ENCODE measurements at regions not wholly inside any gene's neighbourhood (a gene's known extent, or its start where the extent isn't known, plus 50 kb on each side); places are given as distances from the start of the nearest gene placed in this dataset.

DNA sequence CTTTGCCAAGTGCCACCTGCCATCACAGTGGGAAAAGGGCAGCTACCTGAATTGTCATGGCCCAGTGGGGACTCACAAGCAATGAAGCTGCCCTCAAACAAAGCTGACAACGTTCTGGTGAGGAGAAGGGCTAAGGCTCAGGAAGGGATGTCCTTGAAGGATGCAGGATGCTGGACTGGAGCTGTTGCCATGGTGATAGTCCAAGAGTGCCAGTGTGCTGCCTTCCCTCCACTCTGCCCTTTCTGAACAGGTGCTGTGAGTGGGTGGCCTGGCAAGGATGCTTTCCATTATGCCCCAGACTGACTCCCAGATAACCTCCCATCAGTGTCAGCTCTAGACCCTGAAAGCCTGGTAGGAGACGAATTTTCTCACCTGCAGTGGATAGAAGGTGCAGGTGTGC lies 137.8 kb upstream of the GYPC start:
- no peak for DNase-seq

DNA sequence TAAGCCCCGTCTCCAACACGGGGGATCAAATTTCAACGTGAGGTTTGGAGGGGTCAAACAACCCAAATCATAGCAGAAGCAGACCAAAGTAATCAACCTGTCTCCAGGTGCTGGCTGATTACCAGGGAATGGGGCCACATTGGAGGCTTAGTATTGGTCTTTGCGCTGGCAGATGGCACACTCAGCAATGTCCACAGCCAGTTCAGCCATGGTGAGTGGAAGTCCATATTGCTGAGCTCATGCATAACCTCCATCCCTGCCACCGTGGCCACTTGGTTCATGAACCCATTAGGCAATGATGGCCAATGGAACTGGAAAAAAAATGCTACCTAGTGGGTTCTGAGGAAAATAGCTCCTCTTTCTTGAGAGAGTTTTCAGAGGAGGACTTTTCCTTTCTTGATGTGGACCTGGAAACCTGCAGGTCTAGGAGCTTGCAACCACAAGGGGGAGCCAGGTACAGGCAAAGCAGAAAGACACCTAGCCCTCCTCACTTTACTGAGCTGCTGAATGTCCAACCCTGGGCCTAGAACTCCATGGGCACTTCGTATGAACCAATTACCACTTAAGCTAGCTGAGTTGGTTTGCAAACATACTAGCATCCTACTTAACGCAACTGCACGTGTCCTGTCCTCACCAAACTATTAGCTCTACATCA lies 128.0 kb upstream of the GYPC start:
- peak; percentile 66 for DNase-seq

DNA sequence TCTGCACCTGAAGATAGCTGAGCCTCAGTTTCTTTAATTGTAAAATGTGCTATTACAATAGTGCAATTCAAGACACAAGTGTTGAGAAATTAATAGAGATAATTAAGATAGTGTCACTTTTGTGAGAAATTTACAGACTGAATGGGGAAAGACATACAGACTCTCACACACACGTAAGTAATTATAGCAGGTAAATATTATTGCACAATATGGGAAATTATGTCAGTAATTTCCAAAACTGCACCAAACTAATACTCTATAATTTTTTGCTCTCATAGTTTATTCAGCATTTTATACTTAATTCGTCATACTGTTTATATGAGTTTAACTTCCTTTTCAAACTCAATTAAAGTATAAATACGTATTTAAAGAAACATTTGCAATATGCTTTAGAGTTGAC lies 124.9 kb upstream of the GYPC start:
- DNase-seq = no peak

DNA sequence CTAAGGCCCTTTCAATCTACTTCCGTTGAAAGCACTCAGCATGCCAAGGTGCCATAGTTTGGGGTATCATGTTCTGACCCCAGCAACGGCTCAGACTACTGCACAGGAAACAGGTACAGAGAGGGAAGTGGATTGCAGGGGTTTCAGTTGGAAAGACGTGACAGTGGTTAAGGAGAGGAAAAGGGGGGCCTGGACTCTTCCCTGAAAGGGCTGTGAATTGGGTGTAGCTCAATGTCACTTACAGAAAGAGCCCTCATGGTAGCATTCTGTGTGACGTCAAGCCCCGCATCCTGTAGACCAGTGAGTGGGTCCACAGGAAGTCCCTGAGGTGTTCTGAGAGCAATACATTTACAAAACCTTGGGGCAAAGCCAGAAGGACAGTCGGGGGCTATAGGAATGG lies 121.5 kb upstream of the GYPC start:
- DNase-seq = no peak

DNA sequence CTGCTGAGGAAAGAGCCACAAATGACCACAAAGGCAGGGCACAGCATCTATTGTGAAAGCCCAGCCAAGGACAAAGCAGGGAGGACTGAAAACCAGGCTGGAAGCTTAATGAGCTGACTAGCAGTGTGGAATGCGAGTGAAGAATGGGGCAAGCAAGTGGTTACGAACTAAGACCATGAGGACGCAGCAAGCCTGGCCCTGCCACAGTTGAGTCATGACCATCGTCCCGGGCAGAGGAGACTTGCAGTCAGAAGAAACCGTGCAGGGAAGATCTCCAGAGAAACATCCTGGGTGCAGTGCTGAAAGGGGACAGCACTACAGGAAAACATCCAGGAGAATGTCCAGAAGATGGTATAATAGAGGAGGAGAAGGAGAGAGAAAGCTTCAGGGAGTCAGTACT lies 120.5 kb upstream of the GYPC start:
- no peak for DNase-seq

DNA sequence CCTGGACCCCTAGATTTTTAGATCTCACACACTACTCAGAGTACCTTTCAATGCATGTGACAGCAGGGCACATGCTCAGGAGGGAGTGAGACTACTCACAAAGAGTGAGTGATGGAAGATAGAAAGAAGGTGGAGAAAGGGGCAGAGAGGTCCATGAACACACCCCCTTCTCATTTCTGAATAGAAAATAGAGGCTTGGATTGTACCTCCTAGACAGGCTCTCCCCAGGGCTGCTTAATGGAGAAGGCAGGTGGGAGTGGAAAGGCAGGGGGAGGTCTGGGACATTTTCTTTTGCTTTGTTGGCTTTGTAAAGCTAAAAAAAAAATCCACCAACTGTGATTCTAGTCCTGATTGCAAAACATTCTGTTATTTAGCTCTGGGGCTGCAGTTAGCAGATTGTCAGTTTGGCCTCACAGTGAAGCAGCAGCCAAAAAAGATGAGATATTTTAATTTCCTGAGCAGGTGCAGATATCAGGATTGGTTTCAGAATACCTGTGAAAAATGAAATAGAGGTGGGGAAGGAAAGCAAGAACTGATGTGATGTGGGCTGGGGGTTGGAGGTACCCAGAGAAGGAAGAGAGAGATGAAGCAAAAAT lies 119.3 kb upstream of the GYPC start:
- DNase-seq = no peak

DNA sequence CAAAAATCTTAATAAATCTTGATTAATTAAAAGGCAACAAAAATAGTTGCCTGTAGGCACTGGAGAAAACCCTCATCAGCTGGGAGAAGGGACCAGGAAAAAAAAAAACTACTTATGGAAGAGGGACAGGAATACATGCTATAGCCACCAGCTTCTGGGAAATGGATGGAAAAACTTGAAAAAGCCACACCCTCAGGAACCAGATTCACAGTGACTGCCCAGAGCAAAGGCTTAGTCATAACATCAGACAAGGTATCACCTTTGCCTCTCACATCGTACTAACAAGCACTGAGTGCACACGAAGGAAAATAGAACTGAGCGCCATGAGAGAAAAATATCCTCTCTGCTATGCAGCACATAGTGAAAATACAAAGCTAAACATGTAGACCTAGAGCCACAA lies 116.9 kb upstream of the GYPC start:
- DNase-seq = no peak

DNA sequence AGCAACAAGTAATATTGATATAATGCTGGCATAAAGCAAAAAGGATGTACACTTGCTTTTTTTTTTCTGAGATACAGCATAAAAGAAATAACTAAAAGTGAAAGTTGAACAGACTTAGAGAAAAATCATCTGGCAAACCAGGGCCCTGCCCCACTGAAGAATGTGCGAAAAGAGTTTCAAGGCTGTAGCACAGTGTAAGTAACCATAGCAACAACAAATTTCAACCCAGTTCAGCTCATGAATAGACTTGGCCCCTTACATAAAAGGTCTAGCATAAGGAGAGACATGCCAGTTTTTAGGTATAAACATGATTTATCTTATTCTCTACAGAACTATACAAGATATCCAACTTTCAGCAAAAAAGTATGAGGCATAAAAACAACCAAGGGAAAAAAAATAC lies 113.7 kb upstream of the GYPC start:
- DNase-seq = no peak

DNA sequence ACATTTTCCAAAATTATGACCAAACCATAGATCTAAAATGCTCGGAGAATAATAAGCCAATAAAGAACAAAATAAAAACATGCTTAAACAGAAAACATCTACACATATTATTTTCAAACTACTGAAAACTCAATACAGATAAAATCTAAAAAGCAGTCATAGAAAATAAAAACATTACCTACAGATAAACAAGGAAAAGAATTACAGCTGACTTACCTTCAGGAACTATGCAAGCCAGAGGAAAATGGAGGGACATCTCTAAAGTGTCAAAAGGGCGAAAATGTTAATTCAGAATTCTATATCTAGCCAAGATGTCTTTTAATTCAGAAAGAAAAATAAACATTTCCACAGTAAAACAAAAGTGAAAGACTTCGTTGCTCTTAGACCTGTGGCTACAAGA lies 112.9 kb upstream of the GYPC start:
- DNase-seq = no peak

DNA sequence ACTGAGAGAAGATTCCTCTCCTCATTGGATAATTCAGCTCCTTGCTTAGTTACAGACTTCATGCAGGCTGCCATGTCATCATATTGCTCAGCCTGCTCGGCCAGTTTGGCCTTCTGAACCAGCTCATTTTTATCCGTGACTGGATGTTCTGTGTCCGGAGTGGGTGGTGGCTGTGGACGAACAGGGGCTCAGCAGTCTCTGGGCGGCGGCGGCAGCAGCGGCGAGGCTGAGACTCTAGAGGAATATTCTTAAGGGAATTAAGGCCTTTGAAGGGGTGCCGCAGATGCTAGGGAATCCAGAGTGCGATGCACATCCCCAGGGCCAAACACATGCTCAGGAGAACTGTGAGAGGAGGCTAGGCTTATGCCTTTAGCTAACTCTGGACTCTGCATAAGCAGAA lies 97.9 kb upstream of the GYPC start:
- DNase-seq = no peak

DNA sequence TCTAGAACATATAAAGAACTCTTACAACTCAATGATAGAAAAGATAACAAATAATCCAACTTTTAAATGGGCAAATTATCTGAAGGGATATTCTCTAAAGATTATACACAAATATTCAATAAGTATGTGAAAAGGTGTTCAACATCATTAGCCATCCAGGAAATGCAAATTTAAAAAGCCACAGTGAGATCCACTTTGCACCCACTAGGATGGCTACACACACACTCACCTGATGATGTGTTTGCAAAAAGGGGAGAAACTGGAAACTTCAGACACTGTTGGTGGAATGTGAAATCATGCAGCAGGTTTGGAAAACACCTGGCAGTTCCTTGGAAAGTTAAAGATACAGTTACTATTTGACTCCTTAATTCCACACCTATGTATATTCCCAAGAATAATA lies 87.2 kb upstream of the GYPC start:
- DNase-seq = no peak

DNA sequence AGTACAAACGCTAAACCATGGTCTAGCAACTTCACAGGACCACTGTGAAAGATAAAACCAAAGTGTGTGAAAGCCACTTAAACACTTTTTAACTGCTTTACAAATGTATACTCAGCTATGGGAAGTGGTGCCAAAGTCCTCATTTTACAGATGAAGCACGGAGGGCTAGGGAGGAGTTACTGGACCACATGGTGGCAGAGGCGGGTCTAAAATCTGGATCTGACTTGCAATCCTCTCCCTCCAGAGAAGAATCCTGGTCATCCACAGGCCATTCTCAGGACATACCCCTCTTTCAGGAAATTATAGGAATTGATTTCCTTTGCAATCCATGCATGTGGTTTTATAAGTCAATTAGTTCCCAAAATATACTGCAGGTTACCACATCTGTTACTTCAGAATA lies 84.6 kb upstream of the GYPC start:
- DNase-seq = no peak

DNA sequence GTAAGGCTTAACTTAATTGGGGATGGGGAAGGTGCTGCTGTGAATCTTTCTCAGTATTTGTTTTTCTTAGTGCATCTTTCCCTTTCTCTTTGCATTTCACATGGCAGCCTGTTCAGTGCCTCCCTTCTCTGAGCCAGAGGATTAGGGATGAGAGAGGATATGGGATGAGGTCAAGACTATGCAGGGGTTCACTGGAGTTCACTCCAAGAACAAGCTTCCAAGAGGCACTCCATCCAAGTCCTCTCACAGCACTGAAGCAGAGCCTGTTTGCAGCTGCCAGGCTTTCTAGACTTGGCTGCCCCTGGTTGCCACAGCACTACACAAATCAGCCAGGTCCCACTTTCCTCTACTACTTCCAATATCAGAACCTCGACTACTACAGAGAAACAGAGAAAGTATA lies 80.3 kb upstream of the GYPC start:
- no peak for DNase-seq

DNA sequence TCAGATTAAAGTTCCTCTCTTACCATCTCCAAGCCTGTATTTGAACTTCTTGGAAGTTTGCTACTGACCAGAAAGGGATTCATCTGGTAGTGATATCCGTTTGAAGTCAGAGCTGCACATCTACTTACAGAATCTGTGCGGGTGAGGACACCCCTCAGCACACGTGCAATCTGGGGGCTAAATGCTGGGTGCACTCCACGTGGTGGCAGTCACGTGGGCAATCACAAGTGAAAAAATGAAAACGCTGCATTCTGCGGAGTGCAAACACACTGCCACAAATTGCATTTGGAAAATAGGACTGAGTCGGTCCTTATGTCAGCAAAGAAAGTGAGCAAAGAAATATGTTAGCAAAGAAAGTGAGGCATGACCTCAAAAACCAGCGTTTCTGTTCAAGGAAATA lies 76.1 kb upstream of the GYPC start:
- no peak for DNase-seq

DNA sequence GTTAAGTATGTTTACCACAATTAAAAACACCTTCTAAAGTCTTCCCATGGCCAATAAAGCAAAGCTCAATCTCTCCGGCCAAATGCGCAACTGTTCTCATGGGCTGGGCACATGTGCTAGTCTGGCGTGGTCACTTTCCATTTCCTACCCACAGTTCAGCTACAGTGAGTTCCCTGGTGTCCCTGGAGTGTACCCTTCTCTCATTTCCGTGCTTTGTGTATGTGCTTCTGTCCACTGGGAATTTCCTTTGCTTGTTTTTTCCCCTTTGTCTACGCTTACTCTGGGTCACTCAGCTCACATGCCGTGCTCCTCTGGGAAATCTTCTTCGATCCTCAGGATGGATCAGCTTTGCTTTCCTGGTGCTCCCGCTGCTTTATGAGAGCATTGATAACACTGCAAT lies 69.6 kb upstream of the GYPC start:
- no peak for DNase-seq

DNA sequence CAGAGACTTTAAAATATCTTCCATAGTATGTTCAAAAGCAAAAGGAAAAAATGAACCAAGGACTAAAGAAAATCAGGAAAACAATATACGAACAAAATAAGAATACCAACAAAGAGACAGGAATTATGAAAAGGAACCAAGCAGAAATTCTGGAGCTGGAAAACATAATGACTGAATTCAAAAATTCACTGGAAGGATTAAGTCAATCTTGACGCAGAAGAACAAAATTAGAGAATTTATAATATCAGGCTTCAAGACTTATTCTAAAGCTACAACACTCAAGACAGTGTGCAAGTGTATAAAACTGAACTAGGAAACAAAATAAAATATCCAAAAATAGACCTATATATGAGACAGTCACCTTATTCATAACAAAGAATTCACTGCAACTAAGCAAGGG lies 56.9 kb upstream of the GYPC start:
- DNase-seq = no peak

DNA sequence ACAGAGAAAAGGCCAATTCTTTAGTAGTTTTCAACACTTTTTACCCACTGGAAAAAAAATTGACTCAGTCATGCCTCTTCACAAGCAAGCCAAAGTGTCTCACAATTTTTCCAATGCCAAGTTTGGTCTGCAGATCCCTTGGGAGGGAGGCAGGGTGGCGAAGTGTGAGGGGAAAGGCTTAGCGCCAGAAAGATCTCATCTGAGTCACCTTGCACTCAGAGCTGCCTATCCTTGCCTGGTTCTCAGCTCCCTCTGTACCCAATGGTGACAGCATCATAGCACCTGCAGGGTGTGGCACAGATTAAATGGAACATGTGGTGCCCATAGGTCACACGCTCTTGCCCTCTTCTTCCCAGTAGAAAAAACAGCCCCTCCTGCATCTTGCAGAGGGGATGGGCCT lies 55.2 kb upstream of the GYPC start:
- no peak for DNase-seq

DNA sequence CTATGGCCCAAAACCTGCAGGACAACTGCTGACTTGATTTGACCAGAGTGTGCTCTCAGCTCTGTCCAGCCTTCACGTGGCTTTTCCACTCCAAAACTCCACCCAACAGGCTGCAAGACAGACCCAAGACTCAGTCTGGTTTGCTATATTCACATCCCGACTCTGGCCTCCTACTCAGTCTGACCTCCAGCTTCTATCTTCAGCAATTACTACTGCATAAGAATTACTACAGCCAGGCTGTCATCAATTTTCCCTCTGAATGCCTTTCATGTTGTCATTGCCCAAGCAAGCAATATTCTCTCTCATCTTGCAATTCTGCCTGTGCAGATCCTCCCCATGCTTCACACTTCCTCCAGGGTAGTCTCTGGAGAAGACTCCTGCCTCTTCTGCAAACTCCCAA lies 53.6 kb upstream of the GYPC start:
- DNase-seq = no peak

Measured in stimulated activated CD4-positive, alpha-beta T cell treated with anti-CD3 and anti-CD28 coated beads, Interleukin-4, amount 100 ng/mL, for 1 hour (primary cell).